Fibroblast of skin of left quadriceps (primary cell): ENCODE measurements at regions not wholly inside any gene's neighbourhood (a gene's known extent, or its start where the extent isn't known, plus 50 kb on each side); places are given as distances from the start of the nearest gene placed in this dataset.
A peak's percentile ranks its signal among the peaks of the same experiment; 100 is the strongest.
"Not testable (repeated sequence)": the region's sequence is repeated elsewhere in the genome, so short reads cannot be mapped to it uniquely, and the experiment has no call there.

Source experiments
- DNase-seq, 2 experiments: peaks; one replicate each; pipeline ENCODE4 v3.0.0-alpha.2; 2013; ENCODE audit warnings: low read depth in 2 of 2

DNA sequence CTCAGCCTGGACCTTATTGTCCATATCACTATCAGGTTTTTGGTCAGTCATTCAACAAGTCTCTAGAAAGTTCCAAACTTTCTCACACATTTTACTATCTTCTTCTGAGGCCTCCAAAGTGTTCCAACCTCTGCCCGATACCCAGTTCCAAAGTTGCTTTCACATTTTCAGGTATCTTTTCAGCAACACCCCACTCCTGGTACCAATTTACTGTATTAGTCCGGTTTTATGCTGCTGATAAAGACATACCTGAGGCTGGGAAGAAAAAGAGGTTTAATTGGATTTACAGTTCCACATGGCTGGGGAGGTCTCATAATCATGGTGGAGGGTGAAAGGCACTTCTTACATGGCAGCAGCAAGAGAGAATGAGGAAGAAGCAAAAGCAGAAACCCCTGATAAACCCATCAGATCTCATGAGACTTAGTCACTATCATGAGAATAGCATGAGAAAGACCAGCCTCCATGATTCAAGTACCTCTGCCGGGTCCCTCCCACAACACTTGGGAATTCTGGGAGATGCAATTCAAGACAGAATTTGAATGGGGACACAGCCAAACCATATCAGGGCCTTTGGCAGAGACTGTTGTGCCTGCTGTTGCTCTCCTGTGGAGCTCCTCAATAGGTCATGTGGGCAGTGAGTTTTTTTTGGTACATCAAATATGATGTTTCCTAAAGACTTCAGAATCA lies 256.0 kb downstream of the RPLP1 start:
- not testable (repeated sequence) for DNase-seq

DNA sequence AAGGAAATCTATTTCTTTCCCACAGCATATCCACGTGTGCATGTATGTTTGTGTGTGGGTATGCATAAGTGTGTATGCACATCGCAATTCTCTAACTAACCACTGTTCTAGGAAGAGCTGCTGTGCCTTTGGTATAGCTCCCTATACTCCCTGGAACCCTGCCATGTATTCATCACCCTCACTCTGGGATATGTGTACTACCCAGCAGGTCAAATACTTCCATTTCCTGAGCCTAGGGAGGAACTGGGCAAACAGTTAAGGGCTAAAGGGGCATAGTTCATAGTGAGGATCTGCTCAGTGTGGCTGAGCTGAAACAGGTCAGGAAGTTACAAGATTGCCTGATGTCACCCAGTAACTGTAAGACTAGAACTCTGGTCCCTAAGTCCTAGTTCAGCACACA lies 260.4 kb downstream of the RPLP1 start:
- no peak for DNase-seq

DNA sequence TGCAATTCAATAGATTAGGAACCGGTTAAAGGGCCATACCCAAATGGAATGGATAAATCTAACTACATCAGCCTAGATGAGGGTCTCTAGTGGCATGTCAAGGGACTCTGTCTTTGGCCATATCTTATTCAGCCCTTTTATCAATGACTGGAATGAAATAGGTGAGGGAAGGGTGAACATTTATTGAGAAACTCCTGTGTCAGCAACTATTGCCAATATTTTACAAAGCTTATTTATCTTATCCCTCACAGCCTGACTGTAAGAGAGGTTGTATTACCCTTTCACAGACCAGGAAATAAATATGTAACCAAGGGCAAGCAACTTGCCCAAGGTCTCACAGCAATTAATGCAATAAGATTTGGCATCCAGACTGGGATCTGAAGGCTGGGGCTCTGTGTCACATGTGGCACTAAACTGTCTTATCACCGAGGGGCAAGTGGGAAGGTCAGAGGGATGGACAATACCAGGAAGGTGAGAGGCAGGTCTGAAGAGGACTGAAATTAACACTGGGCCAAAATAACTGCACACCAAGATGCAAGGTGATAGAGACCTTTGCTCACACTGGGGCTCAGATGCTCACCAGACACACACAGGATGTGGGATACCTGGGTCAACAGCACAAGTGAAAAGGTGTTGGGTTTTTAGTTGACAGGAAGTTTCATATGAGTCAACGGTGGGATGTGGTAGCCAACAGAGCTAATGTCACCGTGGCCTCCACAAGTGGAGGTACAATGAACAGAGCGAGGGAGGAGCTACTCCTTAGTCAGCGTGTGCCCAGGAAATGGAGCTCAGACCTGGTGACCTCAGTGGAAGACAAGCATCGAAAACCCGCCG lies 261.3 kb downstream of the RPLP1 start:
- DNase-seq, result no peak

DNA sequence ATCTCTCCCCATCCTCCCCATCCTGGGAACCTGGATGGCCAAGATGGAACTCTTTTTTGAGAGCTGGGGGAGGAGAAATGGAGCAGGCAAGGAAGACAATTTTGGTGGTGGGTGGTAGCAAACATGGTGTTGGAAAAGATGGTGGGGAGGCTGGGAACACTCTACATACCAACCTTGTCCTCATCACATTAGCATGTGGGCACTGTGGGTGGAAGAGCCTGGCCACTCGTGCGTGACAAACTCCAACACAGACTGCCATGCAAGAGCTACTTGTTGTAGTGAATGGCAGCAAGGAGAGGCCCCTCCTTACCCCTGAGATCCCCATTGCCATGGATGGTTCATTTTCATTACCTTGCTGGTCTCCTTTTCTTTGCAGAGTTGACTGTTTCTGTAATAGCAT lies 262.6 kb downstream of the RPLP1 start:
- no peak for DNase-seq

DNA sequence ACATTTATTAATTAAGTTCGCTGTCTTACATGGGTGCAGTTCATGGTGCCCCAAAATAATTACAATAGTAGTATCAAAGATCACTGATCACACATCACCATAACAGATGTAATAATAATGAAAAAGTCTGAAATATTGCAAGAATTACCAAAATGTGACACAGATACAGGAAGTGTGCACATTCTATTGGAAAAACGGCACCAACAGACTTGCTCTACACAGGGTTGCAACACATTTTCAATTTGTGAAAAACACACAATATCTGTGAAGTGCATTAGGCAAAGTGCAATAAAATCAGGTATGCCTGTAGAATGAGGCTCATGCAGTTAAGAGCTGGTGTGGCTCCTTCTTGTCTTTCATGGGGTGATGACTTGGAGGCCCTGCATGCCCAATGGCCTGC lies 265.8 kb downstream of the RPLP1 start:
- no peak for DNase-seq

DNA sequence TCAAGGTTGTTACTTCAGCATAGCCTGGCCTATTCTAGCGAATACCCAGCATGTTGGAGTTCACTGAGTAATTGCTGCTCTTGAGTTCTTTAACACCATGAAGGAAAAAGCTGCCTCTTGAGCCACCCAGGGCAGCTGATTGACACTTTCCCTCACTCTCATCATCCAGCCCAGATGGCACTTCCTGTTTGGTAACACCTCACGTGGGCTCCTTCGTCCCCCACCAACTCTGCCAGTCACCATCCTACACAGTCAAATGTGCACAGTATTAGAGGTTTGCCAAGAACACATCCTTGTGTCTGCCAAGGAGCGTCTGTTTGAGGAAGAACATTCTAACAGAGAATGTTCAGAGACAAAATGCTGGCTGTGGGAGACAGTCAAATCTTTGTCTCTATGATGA lies 266.3 kb downstream of the RPLP1 start:
- DNase-seq, result no peak

DNA sequence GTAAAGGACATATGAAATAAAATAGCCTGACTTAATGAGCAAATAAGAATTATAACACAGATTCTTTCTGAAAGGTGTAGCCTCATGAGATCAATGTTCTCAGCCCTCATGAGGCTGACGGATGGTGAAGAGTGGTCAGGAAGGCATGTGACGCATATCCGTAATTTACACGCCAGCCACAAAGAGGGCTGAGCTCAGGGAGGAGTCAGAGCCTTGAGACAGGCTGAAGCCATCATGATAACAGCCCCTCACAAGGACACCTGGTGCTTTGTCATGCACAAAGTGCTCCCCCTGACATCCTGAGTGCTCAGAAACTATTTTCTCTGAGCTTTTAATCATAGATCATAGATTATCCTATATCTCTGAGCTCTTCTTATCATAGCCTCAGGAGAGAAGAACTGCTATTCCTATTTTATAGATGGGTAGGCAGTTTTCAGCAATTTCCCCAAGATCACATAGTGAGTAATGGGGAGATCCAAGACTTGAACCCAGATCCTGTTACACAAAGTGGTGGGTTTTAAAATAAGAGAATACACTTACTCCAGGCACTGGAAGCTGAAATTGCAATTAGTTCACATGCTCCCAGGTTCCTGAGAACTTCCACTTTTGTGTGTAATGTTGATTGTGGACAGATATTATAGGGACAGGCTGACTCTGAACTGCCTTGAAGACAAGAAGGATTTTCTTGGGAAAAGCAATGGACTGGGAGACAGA lies 267.1 kb downstream of the RPLP1 start:
- DNase-seq, result no peak

DNA sequence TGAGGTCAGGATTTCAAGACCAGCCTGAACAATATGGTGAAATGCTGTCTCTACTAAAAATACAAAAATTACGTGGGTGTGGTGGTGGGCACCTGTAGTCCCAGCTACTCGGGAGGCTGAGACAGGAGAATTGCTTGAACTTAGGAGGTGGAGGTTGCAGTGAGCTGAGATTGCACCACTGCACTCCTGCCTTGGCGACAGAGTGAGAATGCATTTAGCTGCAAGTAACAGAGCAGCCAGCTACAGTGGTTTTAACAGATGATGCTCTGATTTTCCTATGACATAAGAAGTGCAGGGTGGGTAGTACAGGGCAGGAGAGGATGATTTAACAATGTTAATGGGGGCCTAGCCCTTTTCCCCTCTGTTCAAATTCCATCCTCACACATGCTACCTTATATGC lies 267.9 kb downstream of the RPLP1 start:
- no peak for DNase-seq

DNA sequence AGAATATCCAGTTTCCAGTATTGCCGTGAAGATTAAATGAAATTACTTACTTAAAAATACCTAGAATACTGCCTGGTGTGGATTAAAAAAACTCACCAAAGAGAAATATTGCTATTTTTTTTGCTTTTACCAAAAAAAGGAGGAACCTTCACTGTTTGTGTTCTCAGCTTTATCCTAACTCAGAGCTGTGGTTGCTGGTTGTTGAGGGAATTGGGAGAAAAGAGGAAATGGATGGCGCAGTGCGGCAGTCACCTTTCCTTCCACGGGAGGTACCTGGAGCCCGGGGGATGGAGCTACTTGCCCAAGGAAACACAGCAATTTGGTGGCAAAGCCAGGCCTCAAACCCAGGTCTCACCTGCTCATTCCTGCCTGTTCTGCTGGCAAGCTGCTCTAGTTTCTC lies 270.3 kb downstream of the RPLP1 start:
- DNase-seq, result no peak

DNA sequence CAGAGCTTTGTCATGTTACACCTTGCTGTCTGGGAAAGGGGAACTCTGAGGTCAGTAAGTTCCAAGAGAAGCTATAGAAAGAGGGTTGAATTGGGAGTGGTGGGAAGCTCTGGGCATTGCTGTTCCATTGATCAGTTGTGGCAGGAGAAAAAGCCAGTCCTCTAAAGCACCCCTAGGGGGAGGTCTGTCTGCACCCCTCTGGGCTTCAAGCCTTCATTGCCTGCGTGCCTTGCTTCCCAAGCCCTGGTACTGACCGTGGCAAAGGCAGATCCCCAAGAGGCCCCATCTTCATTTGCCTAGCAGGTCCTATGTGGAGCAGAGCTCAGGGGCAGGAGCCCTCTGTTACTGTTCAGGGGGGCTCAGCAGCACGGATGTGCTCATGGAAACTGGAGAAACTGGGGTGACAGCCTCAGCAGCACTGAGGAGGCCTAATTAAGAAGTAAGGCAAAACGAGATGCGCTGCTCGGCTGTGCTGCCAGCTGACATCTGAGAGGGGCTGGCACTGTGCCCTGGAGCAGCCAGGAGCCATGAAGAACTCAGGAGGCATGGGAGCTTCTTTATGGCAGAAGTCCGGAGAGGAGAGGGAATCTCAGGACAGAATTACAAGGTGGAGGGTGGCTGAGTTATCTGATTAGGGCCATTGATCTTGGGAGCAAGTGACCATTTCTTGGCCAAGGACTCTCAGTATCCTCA lies 270.9 kb downstream of the RPLP1 start:
- DNase-seq, result no peak

DNA sequence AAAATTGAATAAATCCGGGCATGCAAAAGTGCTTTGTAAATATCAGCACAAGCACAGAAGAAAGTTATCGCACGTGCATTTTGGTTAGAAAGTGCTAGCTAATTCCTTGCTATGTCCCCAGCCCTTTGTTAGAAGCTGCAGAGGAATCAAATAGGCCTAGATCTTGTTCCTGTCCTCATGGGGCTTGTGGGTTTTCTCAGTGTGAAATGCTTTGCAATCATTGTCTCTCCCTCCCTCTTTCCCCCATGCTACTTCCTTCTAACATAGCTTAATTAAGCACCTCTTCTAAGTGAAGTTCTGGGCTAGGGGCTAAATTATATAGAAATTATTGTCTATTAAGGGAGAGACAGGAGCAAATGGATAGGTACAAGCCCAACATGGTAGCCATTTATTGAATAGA lies 271.7 kb downstream of the RPLP1 start:
- DNase-seq, result no peak

DNA sequence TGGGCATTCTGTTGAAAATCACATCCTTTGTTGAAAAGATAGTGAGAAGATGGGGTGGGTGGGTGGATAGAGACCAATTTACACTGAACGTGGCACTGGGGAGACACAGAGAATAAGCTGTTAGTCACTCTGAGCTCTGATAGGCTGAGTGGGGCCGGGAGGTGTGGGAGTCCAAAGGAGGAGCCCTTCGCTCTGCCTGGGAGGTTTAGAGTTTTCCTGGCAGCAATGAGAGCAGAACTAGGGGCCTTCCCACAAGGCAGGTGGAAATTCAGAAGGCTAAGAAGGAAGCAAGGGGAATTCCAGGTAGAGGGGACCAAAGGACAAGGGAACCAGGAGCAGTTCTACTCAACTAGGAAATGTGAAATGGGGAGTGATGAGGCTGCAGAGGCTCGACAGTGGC lies 272.7 kb downstream of the RPLP1 start:
- DNase-seq, result no peak

DNA sequence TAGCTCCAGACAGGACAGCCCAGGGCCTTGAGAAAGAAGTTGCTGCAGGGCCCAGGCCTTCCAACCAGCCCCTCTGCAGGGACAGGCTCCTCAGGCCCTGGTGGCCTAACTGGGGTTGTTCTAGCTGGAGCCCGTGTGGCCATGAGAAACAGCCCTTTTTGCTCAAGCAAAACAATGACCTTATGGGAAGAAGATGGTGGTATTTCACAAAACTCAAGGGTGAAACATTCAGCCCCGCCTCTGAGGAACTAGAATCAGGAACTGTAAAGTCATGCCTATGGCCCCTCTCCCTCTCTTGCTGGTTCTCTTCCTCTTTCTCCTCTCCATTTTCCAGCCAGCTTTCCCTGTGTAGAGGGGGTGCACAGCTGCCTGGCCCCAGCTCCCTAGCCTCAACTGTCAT lies 273.3 kb downstream of the RPLP1 start:
- no peak for DNase-seq

DNA sequence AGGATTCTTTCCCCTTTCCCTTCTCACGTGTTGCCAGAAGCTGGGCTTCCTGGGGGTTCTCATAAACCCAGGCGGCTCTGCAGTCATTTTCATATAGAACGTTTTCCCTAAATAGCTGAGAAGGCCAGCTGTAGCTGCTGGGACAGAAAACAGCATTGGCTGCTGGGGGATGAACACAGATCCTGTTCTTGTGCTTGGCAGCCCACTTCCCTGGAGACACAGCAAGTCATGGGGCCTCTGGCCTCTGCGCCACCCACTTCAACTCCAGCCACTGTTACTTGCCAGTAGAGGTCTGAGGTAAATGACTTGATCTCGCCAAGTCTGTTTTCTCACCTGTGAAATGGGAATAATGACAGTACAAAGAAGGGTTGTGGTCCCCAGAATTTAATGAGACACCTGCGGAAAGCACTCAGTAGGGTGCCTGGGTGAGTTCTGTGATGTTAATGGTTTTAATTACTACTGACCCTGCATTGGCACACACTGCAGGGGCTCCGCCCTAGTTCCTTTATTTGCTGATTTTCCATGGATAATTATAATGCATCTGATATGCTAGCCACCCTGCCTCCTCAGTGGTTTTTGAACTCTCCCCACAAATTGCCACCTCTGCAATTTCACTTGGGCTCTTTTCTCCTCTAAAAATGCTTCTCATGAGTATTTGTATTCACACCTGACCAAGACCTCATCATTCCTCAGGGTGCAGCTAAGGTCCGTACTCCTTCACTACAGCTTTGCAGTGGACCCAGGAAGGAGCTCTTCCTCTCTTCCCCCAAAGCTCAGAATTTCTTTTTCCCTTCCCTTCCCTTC lies 274.7 kb downstream of the RPLP1 start:
- no peak for DNase-seq

DNA sequence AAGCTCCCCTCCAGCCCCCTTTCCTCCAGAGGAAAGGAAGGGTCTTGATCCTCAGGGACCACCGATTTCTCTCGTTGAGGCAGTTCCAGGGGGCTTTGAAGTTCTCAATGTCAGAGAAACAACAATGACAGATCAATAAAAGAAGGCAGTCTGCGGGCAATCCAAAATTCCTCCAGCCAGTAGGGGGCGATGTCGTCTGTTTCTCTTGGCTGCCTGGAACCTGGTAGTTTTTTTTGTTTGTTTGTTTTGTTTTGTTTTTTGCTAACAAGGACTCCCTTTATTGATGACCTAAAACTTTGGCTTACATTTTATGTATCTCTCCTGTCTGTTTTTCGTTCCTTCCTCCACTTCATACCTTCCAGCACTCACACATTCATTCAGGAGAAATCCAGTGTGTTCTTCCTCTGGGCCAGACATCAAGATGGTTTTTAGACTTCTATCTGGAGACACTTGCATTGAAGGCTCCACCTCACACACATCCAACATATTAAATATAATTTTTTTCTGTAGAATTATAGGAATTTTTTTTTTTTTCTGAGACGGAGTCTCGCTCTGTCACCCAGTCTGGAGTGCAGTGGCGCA lies 276.6 kb downstream of the RPLP1 start:
- DNase-seq, result no peak

DNA sequence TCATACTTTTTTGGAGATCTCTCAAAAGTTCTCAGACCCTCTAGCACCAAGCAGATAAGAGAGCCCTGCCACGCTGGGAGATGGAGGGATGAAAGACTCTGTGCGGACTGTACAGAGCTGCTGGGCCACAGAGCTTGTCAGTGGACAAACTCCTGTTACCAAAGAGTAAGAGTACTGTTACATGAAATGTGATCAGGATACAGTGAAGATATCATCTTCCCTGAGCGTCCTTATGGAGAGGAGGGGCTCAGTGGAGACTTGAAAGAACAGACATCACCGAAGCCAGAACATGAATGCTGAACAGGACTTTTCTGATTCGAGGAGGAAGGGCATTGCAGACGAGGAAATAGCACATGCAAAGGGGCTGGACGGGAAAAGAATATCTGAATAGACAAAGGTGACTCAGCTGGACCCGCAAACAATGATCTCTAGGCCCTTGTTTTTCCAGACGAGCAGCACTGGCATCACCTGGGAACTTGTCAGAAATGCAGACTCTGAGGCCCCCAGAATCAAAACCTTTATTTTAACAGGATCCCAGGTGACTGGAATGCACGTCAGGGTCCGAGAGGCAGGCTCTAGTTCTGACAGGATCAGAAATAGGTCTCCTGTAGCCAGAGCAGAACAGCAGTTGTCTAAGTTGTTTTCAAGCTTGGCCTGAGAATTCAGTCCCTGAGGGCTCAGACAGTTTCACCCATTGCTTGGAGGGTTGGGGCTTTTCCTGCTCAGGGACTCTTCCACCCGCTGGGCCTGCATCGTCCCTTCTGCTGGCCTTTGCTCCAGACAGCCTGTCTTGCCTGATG lies 277.9 kb downstream of the RPLP1 start:
- DNase-seq, result no peak

DNA sequence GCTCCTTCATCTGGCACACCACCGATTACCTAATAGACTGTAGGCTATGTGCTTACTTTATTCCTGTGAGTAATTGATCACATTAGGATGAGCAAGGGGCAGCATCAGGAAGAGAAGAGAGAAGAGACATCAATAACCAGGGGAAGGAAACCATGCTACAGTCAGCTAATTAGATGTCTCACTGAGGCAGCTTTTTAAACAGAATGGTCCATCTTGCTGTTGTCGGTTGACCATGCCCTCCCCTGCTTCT lies 278.4 kb downstream of the RPLP1 start:
- no peak for DNase-seq

DNA sequence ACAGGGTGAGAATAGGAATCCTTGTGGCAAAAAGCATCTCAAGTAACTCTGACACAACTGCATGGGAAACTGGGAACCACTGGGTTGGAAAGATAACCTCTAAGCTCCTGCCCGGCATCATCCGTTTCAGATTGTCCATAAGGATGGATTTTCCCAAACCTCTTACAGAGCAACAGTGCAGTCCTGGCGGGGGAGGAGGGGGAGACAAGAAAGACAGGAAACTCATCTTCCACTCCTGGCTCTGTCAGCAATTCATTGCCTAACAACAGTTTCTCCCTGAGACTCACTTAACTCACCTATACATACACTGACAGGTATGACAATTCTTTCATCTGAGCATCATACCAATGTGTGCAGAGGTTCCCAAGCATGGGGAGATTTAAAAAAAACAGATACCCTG lies 279.0 kb downstream of the RPLP1 start:
- no peak for DNase-seq

DNA sequence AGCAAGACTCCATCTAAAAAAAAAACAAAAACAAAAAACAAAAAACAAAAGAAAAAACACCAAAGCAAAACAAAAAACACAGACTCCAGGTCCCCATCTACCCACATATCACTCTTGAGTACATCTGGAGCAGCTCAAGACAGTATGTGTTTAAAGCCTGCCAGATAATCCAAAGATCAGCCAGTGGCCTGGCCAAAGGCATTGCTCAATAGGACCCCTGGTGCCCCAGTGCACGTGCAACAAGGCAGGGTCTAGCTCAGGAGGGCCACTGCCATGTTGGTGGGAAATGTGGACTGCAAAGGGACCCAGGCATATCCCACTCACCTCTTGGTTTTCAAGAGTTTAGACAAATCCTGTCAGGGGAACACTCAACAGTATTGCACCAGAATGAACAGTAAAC lies 279.5 kb downstream of the RPLP1 start:
- no peak for DNase-seq

DNA sequence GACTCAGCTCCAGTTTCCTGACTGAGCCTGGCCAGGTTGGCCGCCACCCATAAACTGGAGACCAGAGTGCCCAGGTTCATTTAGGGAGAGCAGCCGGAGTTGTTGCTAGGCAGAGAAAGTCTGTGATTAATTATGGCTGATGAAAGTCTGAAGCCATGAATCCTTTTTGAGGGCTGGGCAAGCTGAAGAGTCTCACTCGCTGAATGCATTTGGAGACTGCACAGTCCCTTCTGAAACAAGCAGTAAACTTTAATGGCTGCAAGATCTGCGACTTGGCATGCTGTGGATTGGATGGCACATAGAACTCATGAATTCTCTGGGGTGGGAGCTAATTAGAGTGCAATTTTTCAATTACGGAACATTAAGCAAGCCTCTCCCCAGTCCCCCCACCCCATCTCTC lies 282.1 kb downstream of the RPLP1 start:
- peak; percentile 58 to 64 for DNase-seq

DNA sequence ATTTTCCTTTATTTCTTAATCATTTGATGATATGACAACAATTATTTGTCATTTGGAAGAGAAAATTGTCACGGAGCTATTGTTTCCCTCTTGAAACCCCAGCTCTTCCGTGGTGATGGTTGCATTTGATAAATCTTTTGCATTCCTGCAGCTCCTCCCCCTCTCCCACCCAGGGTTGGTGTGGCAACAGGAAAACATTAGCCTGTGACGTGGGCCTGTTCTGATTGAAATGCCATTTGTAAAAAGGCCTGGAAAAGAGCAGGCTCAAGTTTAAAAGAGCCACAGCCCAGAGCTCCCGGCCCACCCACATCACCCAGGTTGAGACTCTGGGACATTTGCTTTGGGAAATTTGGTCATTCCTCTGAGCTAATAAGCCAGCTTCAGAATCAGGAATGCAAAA lies 282.5 kb downstream of the RPLP1 start:
- peak; percentile 74 to 80 for DNase-seq
